ENCODE measurements at regions not wholly inside any gene's neighbourhood (a gene's known extent, or its start where the extent isn't known, plus 50 kb on each side); places are given as distances from the start of the nearest gene placed in this dataset.

GRCh38 chr4:27187786-27188185, 327.1 kb downstream of the STIM2 start:
- DNase-seq = no peak

- no peak for DNase-seq
Observed at GRCh38 chr4:27189683-27190082, 329.0 kb downstream of the STIM2 start.

- no peak for DNase-seq
Observed at GRCh38 chr4:27191592-27191991, 331.0 kb downstream of the STIM2 start.

GRCh38 chr4:27194599-27195176, 334.0 kb downstream of the STIM2 start:
- DNase-seq = no peak

GRCh38 chr4:27198246-27198645, 337.6 kb downstream of the STIM2 start:
- DNase-seq = no peak

- no peak for DNase-seq
Observed at GRCh38 chr4:27198971-27199370, 338.3 kb downstream of the STIM2 start.

GRCh38 chr4:27206009-27206408, 345.4 kb downstream of the STIM2 start:
- no peak for DNase-seq

- no peak for DNase-seq
Observed at GRCh38 chr4:27210956-27211355, 350.3 kb downstream of the STIM2 start.

GRCh38 chr4:27214010-27214409, 353.4 kb downstream of the STIM2 start:
- no peak for DNase-seq

- no peak for DNase-seq
Observed at GRCh38 chr4:27215220-27215826, 354.7 kb downstream of the STIM2 start.

- DNase-seq = no peak
Observed at GRCh38 chr4:27217261-27217769, 356.7 kb downstream of the STIM2 start.

GRCh38 chr4:27218013-27218412, 357.4 kb downstream of the STIM2 start:
- no peak for DNase-seq

- DNase-seq = no peak
Observed at GRCh38 chr4:27223326-27223725, 362.7 kb downstream of the STIM2 start.

GRCh38 chr4:27233531-27233930, 372.9 kb downstream of the STIM2 start:
- DNase-seq = no peak

GRCh38 chr4:27234306-27234899, 373.8 kb downstream of the STIM2 start:
- no peak for DNase-seq

- DNase-seq = no peak
Observed at GRCh38 chr4:27239641-27240040, 379.0 kb downstream of the STIM2 start.

- DNase-seq = no peak
Observed at GRCh38 chr4:27242217-27242616, 381.6 kb downstream of the STIM2 start.

GRCh38 chr4:27245216-27245615, 384.6 kb downstream of the STIM2 start:
- no peak for DNase-seq

GRCh38 chr4:27248829-27249228, 388.2 kb downstream of the STIM2 start:
- no peak for DNase-seq

GRCh38 chr4:27251771-27252170, 391.1 kb downstream of the STIM2 start:
- no peak for DNase-seq

- no peak for DNase-seq
Observed at GRCh38 chr4:27267339-27267969, 406.8 kb downstream of the STIM2 start.

- no peak for DNase-seq
Observed at GRCh38 chr4:27267970-27268355, 407.3 kb downstream of the STIM2 start.

- no peak for DNase-seq
Observed at GRCh38 chr4:27270435-27270834, 409.8 kb downstream of the STIM2 start.

GRCh38 chr4:27271555-27271954, 410.9 kb downstream of the STIM2 start:
- DNase-seq = no peak

All from activated CD4-positive, alpha-beta T cell treated with anti-CD3 and anti-CD28 coated beads for 48 hours (primary cell).